Sigmoid colon (tissue), 6 donors: ENCODE measurements at regions not wholly inside any gene's neighbourhood (a gene's known extent, or its start where the extent isn't known, plus 50 kb on each side); places are given as distances from the start of the nearest gene placed in this dataset.

Source experiments
- DNase-seq: peaks from one replicate; pipeline ENCODE4 v3.0.0-alpha.2; 2019
- H3K27ac ChIP-seq, 4 donors: fragments of 200-600 bp; sonication (generic); one replicate each; pipeline ENCODE4 v1.5.1; 2016 to 2019; ENCODE audit warnings: mild to moderate bottlenecking in 1 of 4
- H3K27me3 ChIP-seq, 3 donors: fragments of 200-600 bp; sonication (generic); one replicate each; pipeline ENCODE4 v1.5.1; 2019; ENCODE audit warnings: mild to moderate bottlenecking in 1 of 3
- H3K36me3 ChIP-seq, 4 donors: fragments of 200-600 bp; sonication (generic); one replicate each; pipeline ENCODE4 v1.5.1; 2016 to 2019
- H3K4me1 ChIP-seq, 4 donors: fragments of 200-600 bp; sonication (generic); one replicate each; pipeline ENCODE4 v1.5.1; 2017 to 2019
- H3K4me3 ChIP-seq, 4 donors: fragments of 200-600 bp; sonication (generic); one replicate each; pipeline ENCODE4 v1.5.1; 2017 to 2019; ENCODE audit warnings: mild to moderate bottlenecking in 2 of 4, moderate library complexity in 1 of 4
- H3K9me3 ChIP-seq, 4 donors: fragments of 200-600 bp in 3 of 4; sonication (generic) in 3 of 4; one replicate each; pipeline versions ENCODE4 v1.5.1 to v1.6.1; 2013 to 2019
- EP300 ChIP-seq, 4 donors: sonication (generic); formaldehyde crosslinking; IDR thresholded peaks; one replicate each; pipeline ENCODE4 v1.6.1; 2017; ENCODE audit warnings: antibody characterized with exemption in 4 of 4
- POLR2A ChIP-seq, 2 donors: fragments of 450-650 bp; IDR thresholded peaks; one replicate each; pipeline ENCODE4 v1.6.1; 2016; ENCODE audit warnings: antibody characterized with exemption in 2 of 2, mild to moderate bottlenecking in 2 of 2, moderate library complexity in 2 of 2
- POLR2AphosphoS5 ChIP-seq, 4 donors: sonication (generic); formaldehyde crosslinking; IDR thresholded peaks; one replicate each; pipeline ENCODE4 v1.6.1; 2017; ENCODE audit warnings: antibody characterized with exemption in 4 of 4
- WGBS, 2 donors: extraction: QIAGEN DNeasy Blood & Tissue Kit; methylation state at CpG; one replicate each; pipeline ENCODE4 v1.1.7; 2013; 5-methylcytosine and 5-hydroxymethylcytosine counted together
- intact Hi-C: fragments of 100-400 bp; cut with DNase I; formaldehyde crosslinking; loops from one replicate; pipeline ENCODE4 v1.15.1; 2023
- TF ChIP-seq, protein P1 (sequence below), 4 experiments: fragments of 450-650 bp in 3 of 4; fragments of 200-600 bp in 1 of 4; IDR thresholded peaks; one replicate each; pipeline ENCODE4 v1.5.1; 2016 to 2019; ENCODE audit warnings: antibody characterized with exemption in 4 of 4, mild to moderate bottlenecking in 3 of 4, moderate library complexity in 2 of 4
- donor health status: healthy with polysubstance abuse.
- donor health status: healthy.

- WGBS, 2 donors: 84 to 89% methylated on average over 8 of the region's 8 CpGs
- intact Hi-C loops: no loop called here
- DNase-seq: no peak
- Histone ChIP-seq H3K4me1 (peaks cover 0 to 26% (median 13%) of the 10 kb centered on the region in 4 donors), H3K36me3 (no peaks in the 10 kb centered on the region), H3K27ac (no peak overlapping the region), H3K4me3 (no peak overlapping the region), H3K27me3 (no peaks in the 10 kb centered on the region), H3K9me3 (no peaks in the 10 kb centered on the region)
- TF ChIP-seq, protein P1, sequence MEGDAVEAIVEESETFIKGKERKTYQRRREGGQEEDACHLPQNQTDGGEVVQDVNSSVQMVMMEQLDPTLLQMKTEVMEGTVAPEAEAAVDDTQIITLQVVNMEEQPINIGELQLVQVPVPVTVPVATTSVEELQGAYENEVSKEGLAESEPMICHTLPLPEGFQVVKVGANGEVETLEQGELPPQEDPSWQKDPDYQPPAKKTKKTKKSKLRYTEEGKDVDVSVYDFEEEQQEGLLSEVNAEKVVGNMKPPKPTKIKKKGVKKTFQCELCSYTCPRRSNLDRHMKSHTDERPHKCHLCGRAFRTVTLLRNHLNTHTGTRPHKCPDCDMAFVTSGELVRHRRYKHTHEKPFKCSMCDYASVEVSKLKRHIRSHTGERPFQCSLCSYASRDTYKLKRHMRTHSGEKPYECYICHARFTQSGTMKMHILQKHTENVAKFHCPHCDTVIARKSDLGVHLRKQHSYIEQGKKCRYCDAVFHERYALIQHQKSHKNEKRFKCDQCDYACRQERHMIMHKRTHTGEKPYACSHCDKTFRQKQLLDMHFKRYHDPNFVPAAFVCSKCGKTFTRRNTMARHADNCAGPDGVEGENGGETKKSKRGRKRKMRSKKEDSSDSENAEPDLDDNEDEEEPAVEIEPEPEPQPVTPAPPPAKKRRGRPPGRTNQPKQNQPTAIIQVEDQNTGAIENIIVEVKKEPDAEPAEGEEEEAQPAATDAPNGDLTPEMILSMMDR (IDR thresholded peaks at IDR 0.05): no peak
- TF ChIP-seq EP300 (IDR thresholded peaks at IDR 0.05) (no peak), POLR2A (IDR thresholded peaks at IDR 0.05) (no peak), POLR2AphosphoS5 (IDR thresholded peaks at IDR 0.05) (no peak)
Observed at GRCh38 chr16:73714976-73715375, 581.6 kb upstream of the PSMD7 start.

- no peak for DNase-seq
- intact Hi-C loops: no loop called here
- TF ChIP-seq, protein P1 (IDR thresholded peaks at IDR 0.05): peak in 2 of 4 experiments; percentile 15 to 33
- no peak for TF ChIP-seq EP300 (IDR thresholded peaks at IDR 0.05)
- 73 to 82% methylated on average over 12 of the region's 12 CpGs for WGBS, 2 donors
- H3K9me3 ChIP-seq: no peaks in the 10 kb centered on the region
- H3K4me3 ChIP-seq: no peak overlapping the region
- H3K27me3 ChIP-seq: no peaks in the 10 kb centered on the region
- H3K27ac ChIP-seq: no peak overlapping the region
- no peaks in the 10 kb centered on the region for H3K36me3 ChIP-seq
- H3K4me1 ChIP-seq: peaks cover 0 to 26% (median 13%) of the 10 kb centered on the region in 4 donors
Observed at GRCh38 chr16:73713778-73714495, 582.7 kb upstream of the PSMD7 start.

GRCh38 chr16:73713251-73713650 is 583.4 kb upstream of the PSMD7 start:
- H3K9me3 ChIP-seq: no peaks in the 10 kb centered on the region
- intact Hi-C loops: no loop called here
- TF ChIP-seq POLR2A (IDR thresholded peaks at IDR 0.05) (no peak), EP300 (IDR thresholded peaks at IDR 0.05) (no peak), POLR2AphosphoS5 (IDR thresholded peaks at IDR 0.05) (no peak)
- TF ChIP-seq, protein P1 (IDR thresholded peaks at IDR 0.05): no peak
- H3K27ac ChIP-seq: no peak overlapping the region
- no peaks in the 10 kb centered on the region for H3K27me3 ChIP-seq
- peaks cover 0 to 26% (median 13%) of the 10 kb centered on the region in 4 donors for H3K4me1 ChIP-seq
- no peak overlapping the region for H3K4me3 ChIP-seq
- WGBS, 2 donors: 61 to 67% methylated on average over 8 of the region's 8 CpGs
- no peaks in the 10 kb centered on the region for H3K36me3 ChIP-seq
- no peak for DNase-seq

DNA sequence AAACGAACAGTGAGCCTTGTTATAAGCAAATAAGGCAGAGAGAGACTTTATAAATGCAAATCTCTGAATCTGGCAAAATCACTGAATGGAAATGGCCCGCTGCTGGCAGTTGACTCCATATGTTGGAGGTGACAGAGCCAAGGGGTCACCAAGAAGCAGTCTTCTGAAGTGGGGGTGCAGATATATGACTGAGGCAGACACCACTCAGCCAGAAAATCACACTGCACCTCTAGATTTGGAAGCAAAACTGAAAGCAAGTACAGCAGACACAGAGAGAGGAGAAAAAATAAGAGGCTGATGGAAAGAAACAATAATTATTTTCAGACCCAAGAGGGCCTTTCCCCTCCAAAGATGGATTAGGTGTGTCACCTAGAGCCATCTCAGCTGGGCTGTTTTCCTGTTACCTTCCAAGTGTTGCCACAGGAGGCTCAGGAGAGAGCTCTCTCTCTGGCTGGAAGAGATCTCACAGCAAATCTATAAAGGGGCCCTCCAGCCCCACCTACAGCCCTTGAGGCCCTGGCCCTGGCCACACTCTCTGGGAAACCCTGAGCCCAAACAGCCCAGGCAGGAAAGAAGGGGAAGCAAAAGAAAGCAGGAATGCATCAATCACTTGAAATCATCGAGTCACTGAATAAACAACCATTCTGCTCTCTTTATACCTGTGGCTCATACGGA is 585.1 kb upstream of the PSMD7 start:
- peaks cover 0 to 26% (median 13%) of the 10 kb centered on the region in 4 donors for H3K4me1 ChIP-seq
- intact Hi-C loops: no loop called here
- no peaks in the 10 kb centered on the region for H3K36me3 ChIP-seq
- TF ChIP-seq POLR2AphosphoS5 (IDR thresholded peaks at IDR 0.05): no peak
- TF ChIP-seq POLR2A (IDR thresholded peaks at IDR 0.05): no peak
- TF ChIP-seq, protein P1 (IDR thresholded peaks at IDR 0.05): no peak
- no peak for TF ChIP-seq EP300 (IDR thresholded peaks at IDR 0.05)
- 61 to 62% methylated on average over 4 of the region's 4 CpGs for WGBS, 2 donors
- H3K27me3 ChIP-seq: no peaks in the 10 kb centered on the region
- no peak for DNase-seq
- no peak overlapping the region for H3K4me3 ChIP-seq
- no peaks in the 10 kb centered on the region for H3K9me3 ChIP-seq
- no peak overlapping the region for H3K27ac ChIP-seq
